ENCODE measurements at regions not wholly inside any gene's neighbourhood (a gene's known extent, or its start where the extent isn't known, plus 50 kb on each side); places are given as distances from the start of the nearest gene placed in this dataset.

DNA sequence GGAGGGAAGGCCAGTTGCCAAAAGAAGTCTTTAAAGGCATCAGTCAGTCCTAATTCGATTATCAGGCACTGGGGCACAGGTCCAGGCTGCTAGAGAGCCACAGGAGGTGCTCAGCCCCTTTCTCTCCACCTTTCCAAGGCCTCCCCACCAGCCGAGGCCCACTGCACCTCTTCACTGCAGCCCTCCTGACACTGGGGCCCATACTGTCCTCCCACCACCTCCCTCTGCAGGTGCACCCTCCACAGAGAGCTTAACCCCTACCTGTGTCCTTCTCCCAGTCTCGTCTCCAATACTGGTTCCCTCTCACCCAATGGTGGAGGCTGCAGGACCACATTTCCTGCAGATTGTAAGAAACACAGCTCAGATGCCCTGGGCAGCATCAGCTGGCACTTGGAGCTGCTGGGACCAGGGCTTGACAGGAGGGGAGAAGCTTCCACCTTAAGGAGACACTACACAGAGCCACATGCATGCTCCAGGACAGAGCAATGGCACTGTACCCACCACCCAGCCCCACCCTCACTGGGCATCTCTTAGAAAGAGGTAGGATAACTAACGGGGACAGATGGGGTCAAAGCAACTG lies 81.6 kb upstream of the PRR20G start:
- TF ChIP-seq, protein P1, sequence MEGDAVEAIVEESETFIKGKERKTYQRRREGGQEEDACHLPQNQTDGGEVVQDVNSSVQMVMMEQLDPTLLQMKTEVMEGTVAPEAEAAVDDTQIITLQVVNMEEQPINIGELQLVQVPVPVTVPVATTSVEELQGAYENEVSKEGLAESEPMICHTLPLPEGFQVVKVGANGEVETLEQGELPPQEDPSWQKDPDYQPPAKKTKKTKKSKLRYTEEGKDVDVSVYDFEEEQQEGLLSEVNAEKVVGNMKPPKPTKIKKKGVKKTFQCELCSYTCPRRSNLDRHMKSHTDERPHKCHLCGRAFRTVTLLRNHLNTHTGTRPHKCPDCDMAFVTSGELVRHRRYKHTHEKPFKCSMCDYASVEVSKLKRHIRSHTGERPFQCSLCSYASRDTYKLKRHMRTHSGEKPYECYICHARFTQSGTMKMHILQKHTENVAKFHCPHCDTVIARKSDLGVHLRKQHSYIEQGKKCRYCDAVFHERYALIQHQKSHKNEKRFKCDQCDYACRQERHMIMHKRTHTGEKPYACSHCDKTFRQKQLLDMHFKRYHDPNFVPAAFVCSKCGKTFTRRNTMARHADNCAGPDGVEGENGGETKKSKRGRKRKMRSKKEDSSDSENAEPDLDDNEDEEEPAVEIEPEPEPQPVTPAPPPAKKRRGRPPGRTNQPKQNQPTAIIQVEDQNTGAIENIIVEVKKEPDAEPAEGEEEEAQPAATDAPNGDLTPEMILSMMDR (conservative IDR thresholded peaks at IDR 0.05; ENCODE audit: low read depth, low read length) = no peak
- DNase-seq (ENCODE audit: low read depth) = no peak
- no peak overlapping the region for H3K4me3 ChIP-seq (ENCODE audit: low read depth, low read length)

DNA sequence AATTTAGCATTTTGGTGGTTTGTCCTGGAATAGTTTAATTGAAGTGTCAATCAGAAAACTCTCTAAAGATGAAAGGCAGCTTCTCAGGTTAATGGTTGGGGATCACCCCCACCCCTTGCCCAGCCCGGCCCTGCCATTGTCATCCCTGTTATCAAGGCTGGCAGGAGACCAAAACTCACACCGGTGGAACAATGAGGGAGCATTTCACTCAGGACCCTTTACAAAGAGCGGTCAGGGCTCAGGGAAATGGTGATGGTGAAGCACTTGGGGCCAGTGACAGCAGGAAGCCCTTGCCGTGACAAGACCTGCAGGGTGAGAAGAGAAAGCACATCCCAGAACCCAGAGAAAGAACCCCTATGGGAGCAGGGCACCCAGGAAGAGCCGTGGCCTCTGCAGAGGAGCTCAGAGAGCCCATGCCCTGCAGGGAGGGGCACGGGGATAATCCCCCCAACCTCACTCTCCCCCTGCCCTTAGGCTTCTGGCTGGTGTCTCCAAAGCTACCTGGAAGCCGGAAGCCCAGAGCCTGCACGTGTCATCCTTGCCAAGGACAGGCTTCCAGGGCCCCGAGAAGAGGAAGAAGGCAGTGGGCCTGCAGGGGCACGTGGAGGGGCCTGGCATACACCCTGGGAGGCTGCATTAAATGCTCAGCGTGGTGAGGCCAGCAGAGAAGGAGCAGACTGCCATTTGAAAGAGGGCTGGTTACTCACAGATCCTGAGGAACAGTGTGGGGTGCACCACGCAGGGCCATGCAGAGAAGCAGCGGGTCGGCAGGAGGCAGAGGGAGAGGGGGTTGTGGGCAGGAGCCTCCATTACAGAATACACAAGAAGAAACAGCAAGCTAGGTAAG lies 80.6 kb upstream of the PRR20G start:
- DNase-seq (ENCODE audit: low read depth) = no peak

DNA sequence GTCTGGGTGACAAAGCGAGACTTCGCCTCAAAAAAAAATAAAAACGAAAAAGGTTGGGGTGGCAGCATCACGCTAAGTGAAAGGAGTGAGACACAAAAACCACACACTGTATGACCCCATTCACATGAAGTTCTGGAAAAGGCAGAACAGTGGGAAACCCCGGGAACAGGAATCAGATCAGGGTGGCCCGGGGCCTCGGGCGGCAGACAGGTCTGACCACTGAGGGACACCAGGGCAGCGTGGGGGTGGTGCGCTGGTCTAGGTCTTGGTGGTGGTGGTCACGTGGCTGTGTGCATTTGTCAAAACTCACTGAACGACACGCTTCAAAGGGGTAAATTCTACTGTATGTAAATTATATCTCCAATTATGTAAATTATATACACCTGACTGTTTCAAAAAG lies 79.7 kb upstream of the PRR20G start:
- no peak overlapping the region for H3K4me3 ChIP-seq (ENCODE audit: low read depth, low read length)
- no peak for DNase-seq (ENCODE audit: low read depth)
- TF ChIP-seq, protein P1 (conservative IDR thresholded peaks at IDR 0.05; ENCODE audit: low read depth, low read length) = no peak

More for the DNA sequence above, 80.6 kb upstream of the PRR20G start:
- TF ChIP-seq, protein P1 (conservative IDR thresholded peaks at IDR 0.05; ENCODE audit: low read depth, low read length) = no peak
- H3K4me3 ChIP-seq (ENCODE audit: low read depth, low read length) = no peak overlapping the region

DNA sequence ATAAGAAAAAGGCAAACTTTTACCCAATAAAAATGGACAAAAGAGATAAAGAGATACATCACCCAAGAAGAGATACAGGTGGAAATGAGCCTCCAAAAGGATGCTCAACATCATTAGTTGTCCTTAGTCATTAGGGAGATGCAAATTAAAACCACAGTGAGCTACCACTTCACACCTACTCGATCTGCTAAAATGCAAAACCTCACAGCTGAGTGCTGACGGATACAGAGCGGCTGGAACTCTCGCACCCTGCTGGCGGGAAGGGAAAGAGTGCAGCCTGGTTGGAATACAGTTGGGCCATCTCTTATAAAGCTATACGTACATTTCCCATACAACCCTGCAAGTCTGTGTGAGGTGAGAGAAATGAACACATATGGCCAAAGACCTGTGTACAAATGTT lies 78.5 kb upstream of the PRR20G start:
- H3K4me3 ChIP-seq (ENCODE audit: low read depth, low read length) = no peak overlapping the region
- DNase-seq (ENCODE audit: low read depth) = peak; percentile 5
- TF ChIP-seq, protein P1 (conservative IDR thresholded peaks at IDR 0.05; ENCODE audit: low read depth, low read length) = peak; percentile 36

DNA sequence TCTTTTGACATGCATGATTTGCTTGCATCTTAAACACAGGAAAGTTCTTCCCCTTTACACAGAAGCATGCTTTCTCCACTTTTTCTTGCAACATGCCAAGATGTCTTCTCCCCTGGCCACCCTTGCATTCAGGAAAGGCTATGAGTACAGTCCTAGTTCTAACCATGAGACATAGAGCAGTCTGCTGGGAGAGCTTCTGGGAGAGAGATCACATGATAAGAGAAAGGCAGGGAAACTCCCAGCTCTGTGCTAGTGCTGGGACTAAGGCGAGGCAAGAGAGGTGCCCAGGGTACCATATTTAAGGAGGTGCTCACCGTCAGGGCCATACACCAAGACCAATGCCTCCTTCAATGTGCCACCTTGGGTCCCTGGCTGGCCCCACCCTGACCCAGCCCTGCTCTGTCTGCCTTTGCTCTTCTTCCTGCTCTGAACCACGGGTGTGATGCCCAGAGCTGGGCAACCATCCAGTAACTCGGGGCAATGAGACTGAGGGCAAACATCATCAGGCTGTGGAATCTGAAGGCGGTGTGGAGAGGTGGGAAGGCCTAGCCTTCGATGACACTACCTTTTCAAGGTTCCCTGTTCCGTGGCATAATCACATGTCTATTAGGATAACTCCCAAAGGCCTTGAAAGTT lies 77.4 kb upstream of the PRR20G start:
- H3K4me3 ChIP-seq (ENCODE audit: low read depth, low read length) = no peak overlapping the region
- TF ChIP-seq, protein P1 (conservative IDR thresholded peaks at IDR 0.05; ENCODE audit: low read depth, low read length) = no peak
- no peak for DNase-seq (ENCODE audit: low read depth)

DNA sequence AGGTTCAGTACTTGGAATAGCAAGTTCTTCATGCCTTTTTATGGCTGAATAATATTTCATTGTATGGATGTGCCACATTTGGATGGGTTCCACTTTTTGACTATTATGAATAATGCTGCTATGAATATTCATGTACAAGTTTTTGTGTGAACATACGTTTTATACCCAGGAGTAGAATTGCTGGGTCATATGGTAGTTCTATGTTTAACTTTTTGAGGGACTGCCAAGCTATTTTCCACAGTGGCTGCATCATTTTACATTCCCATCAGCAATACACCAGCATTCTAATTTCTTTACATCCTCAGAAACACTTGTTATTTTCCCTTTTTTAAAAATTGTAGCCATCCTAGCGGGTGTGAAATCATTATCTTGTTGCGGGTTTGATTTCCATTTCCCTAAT lies 76.0 kb upstream of the PRR20G start:
- TF ChIP-seq, protein P1 (conservative IDR thresholded peaks at IDR 0.05; ENCODE audit: low read depth, low read length) = no peak
- DNase-seq (ENCODE audit: low read depth) = no peak
- H3K4me3 ChIP-seq (ENCODE audit: low read depth, low read length) = no peak overlapping the region

All from choroid plexus epithelial cell (primary cell).